HG03460 (cell line): ENCODE measurements at regions not wholly inside any gene's neighbourhood (a gene's known extent, or its start where the extent isn't known, plus 50 kb on each side); places are given as distances from the start of the nearest gene placed in this dataset.
"Not testable (repeated sequence)": the region's sequence is repeated elsewhere in the genome, so short reads cannot be mapped to it uniquely, and the experiment has no call there.

Experiments
- ATAC-seq: cut with Tn5 transposase; IDR thresholded peaks from one replicate; pipeline ENCODE4 v1.9.1; 2021; ENCODE audit not compliant: unreplicated experiment

DNA sequence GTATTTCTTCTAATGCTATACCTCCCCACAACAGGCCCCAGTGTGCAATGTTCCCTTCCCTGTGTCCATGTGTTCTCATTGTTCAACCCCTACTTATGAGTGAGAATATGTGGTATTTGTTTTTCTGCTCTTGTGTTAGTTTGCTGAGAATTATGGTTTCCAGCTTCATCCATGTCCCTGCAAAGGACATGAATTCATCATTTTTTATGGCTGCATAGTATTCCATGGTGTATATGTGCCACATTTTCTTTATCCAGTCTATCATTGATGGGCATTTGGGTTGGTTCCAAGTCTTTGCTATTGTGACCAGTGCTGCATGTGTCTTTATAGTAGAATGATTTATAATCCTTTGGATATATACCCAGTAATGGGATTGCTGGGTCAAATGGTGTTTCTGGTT lies 95.7 kb upstream of the HEY2 start:
- not testable (repeated sequence) for ATAC-seq

DNA sequence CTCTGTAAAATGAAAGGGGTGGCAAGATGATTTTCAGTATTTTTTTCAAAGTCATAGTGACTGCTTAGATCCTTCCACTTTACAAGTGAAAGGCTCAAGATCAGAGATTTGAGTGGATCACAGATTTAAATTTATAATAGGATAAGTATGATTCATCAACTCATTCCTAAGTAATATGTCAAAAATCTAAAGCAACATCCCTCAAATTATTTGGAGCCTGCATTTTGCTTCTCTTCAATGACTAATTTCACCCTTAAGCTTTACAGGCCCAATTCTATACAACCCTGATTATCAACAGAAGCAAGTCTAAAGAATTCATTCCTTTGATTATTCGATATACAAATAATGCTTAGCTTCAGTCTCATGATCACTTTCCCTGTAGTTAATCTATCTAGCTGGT lies 93.9 kb upstream of the HEY2 start:
- no peak for ATAC-seq

DNA sequence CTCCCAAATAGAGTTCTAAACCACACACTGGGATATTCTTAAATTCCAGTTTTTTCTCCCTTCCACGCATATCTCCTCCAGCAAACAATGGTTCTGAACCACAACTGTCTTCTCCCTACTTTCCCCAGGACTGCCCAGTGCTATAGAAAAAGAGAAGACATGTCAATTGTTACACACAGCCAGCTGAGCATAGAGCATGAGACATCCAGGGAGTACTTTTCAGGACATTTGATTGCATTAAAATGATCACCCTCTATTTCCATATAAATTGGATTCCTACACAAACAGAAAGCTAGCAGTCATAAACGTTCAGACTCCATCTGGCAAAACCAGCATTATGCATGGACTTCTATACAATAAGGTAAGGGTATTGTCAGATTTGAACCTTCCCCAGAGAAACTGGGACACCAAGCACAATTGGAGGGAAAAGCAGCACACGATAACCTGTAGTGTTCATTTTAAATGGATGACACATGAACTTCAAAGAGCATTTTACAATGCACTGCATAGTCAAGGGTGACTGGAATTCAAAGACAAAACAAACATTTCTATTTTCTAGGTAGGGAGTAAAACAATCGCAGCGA lies 93.1 kb upstream of the HEY2 start:
- ATAC-seq, result no peak

DNA sequence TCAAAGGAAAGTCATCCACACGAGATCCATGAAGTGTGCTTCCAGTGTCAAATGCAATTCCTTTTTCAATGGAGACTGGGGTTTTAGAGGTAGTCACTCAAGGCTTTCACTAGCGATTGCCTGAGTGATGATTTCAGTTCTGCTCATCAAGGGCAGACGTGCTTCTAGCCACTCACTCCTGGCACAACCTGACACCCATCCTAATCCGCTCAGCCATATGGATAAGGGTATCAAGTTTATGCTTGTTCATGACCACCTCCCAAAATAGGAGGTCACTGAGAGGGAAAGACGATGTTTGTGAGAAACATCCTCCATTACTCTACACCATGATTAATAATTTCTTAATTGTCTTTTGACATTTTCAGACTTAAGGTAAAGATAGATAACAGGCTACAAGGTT lies 91.3 kb upstream of the HEY2 start:
- ATAC-seq, result no peak

DNA sequence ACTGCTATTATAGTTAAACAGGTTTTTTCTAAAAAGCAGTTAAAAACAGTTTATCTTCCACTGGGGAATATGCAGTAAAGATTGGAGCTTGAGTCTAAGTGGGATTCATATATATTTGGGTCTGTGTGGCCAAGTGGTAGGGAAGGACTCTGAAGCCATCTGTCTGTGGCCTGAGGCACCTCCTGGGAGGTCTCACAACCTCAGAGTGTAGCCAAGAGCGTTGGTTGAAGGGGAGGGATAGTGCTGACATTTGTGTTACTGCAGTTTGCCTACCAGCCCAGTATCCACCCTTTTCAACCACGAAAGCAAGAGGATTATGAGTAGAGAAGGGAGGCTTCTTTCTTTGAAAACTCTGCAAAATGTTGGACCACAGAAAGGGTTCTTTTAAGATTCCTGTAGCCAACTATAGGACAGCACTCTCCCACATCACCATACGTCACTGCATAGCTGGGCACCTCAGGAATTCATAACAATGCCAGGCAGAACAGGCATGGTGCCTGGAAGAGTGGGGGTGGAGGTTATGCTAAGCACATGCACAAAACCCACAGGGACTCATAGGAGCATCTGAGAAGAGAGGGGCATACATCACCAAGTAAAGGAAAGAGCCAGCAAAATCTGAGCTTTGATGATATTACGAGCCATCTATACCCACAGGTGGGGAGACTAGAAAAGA lies 90.5 kb upstream of the HEY2 start:
- ATAC-seq, result no peak

DNA sequence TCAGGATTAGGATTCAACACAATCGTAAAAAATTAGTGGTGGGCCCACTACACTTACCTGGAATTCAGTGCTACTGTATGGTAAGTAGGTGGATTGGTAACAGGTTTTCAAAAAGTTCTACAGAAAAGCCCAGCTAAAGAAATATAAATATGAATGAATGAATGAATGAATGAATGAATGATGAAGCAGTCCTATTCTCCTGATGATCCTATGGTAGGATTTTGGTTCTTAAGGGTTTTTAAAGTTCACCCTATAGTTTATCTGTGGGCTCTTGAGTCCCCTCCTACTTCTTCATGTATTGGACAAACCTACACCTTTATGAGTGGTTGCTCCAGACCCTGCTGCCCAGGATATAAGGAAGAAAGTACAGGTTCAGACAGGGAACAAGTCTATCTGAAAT lies 89.5 kb upstream of the HEY2 start:
- ATAC-seq, result no peak

DNA sequence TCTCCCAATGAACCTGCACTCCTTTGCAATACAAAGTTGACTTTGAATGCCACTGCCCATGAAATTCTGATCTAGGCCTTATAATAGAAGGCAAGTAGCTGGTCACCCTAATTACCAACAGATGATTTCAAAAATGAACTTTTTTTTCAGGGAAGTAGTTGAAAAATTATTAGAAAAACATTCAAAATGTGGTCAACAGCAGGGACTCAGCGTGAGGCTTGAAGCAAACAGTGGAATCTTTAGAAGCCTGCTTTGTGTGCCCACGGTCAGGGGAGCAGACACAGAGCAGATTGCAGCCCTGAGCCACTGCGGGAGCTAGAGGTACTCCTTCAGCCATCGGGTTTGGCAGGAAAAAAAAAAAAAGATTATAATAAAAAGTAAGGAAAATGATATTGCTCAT lies 87.1 kb upstream of the HEY2 start:
- ATAC-seq, result no peak

DNA sequence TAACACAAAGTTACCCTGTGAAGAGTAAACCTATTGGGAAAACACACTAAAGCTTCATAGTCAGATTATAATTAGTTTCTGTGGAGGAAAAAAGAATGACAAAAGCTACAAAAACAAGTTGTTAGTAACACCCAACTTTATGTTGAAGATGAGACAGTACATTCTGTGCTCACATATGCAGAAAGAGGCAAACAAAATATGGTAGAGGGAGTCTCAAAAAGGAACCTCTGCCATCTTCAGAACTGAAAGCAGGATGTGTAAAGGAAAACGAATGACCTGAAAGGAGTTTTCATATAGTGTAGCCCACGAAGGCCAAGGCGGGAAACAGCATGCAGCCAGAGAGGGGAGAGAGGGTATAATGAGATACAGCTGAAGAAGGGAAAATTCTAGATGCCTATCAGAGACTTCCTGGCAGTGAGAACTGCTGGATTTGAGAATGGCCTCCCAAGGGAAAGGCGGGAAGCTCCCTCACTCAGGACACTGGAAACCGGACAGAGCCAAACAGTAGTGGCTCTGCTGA lies 84.1 kb upstream of the HEY2 start:
- no peak for ATAC-seq

DNA sequence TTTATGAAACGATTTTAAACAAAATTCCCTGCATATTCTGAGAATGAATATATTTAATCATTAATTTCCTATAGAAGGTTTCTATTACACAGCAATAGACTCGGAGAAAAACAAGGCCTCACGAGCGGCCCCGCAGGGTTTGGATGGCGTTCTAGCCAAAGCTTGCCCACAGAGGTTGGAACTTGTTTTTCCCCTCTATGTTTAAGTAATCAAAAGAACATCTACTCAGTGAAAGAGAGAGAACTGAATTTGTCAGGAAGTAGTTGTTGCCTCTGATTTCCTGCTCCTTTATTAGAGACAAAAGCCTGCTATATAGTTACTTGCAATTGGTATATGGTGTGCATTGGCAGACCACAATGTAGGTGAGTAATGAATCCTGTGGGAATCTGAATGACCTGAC lies 82.1 kb upstream of the HEY2 start:
- ATAC-seq, result no peak

DNA sequence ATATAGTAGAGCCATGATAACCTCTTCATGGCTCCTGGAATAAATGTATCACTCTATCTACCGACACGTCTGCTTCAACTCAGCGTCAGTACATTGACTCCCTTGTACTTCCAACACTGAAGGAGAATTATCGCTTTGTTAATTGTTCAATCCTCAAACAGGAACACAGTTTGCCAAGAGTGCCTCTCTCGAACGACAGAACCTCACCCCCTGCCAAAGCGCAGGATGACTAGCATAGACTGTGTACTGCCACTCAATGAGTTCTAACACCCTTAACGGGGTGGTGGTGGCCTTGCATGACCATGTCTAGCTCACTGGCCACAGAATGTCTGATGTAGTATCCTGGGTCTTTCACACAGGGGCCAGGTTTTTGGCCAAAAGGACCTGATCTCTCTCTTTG lies 81.4 kb upstream of the HEY2 start:
- no peak for ATAC-seq

DNA sequence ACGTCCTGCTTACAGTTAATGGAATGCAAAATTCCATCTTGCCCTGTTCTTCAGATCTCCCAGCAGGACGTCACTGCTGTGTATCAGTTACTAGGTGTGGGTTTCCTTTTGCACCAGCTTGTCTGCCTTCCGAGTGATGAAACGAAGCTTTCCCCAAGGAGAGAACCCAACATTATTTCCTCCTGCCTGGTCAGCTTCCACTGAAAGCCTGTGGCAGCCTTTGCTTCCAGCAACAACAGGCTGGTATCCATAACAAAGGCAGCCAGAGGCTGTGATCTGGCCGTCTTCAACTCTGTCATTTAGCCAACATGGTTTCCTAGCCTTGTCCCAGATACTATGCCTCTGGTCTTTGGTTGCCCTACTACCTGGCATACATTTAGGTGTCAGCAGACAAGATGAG lies 78.9 kb upstream of the HEY2 start:
- ATAC-seq, result no peak

DNA sequence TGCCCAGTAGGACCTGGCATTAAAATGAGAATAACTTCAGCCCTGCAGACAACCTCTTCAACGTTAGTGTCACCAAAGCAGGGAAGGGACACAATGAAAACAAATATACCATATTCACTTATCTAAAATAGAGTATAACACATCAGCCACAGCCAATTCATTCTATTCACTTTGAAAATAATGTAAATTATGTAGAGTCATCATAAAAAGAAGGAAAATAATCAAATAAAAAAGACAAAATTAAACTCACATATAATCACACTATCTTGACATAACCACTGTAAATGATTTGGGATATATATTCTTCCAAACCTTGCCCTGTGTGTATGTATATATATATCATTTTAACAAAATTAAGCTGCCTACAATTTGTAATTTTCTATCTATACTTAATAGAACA lies 78.1 kb upstream of the HEY2 start:
- no peak for ATAC-seq

DNA sequence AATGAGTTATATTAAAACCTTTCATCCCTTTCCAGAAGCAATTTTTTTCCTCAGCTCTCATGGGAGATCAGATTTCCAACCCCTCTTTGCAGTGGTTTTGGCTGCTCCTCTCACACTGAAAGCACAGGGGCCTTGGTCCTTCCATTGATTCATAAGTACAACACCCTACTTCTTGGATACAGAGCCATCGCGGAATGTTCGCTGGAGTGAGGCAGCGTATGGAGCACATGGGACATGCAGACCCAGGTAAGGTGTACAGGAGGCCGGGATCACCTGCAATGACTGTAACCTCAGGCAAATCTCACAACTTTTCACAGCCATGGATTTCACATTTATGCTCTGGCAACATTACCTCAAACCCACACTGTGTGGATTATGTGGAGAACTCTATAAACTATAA lies 75.2 kb upstream of the HEY2 start:
- no peak for ATAC-seq

DNA sequence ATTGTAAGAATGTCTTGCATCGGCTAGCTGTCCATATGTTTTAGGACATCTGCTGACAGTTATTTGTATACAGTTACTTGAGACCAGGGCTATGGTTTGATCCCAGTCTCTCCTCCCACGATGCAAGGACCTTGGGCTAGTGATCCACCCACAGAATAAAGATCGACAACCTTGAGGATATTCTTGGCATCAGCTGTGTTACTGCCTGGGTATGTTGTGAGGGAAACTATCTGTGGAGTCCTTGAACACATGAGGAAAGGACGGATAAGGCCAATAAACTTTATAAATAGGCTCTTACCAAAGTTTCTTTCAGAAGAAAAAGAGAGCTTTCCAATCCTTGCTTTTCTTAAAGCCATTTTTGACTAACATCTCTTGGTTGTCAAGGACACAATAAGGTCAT lies 70.8 kb upstream of the HEY2 start:
- ATAC-seq, result no peak

DNA sequence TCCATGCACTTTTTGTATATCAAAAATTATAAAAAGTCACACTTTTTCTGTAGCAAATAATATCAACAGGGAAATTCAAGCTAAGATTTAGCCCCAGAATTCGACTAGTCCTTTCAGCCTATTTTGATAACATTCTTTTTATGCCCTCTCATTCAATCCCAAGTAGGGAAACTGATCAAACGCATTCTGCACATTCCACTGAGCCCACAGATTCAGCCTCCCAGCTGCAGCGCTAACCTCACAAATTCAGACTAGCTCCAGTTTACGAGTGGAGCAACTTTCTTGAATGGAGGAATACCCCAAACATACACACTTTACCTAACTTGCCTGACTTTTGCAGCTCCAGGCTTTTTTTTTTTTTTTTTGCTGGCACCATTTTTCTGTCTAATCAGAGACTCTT lies 70.3 kb upstream of the HEY2 start:
- no peak for ATAC-seq

DNA sequence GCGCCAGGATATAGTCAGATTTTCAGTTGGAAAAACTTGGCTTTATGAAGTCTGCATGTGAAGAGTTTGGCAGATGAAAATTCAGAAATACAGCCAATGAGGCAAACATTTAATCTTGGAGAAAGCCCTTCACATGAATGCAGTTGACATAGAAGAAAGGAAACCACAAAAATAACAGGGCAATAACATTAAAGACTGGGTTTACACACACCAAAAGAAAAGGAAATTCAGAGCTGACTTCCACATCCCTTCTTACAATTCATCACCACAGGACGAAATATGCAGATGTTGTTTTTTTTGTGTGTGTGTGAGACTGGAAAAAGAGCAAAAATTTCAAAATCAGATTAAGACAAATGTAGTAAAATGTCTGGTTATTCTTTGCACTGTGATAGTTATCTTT lies 69.8 kb upstream of the HEY2 start:
- ATAC-seq, result no peak

DNA sequence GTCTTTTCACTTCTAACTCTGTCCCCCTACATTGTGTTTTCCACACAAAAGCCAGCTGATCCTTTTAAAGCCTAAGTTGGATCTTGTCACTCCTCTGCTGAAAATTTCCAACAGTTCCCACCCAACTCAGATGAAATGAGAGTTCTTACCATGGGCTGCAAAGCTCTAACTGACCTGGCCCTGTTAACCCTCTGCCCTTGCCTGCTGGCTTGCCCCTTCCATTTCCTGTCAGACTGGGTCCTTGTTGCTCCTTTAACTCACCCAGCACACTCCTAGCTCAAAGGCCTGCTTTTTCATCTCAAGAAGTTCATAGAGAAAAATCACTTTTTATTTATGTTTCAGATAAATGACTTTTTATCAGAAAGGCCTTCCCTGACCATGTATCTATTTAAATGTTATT lies 66.5 kb upstream of the HEY2 start:
- ATAC-seq, result no peak

DNA sequence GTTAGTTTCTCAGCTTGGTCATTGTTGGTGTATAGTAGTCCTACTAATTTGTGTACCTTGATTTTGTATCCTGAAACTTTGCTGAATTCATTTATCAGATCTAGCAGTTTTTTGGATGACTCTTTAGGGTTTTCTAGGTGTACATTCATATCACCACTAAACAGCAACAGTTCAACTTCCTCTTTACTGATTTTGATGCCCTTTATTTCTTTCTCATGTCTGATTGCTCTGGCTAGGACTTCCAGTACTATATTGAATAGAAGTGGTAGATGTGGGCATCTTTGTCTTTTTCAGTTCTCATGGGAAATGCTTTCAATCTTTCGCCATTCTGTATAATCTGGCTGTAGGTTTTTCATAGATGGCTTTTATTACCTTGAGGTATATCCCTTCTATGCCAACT lies 61.3 kb upstream of the HEY2 start:
- ATAC-seq, result no peak

DNA sequence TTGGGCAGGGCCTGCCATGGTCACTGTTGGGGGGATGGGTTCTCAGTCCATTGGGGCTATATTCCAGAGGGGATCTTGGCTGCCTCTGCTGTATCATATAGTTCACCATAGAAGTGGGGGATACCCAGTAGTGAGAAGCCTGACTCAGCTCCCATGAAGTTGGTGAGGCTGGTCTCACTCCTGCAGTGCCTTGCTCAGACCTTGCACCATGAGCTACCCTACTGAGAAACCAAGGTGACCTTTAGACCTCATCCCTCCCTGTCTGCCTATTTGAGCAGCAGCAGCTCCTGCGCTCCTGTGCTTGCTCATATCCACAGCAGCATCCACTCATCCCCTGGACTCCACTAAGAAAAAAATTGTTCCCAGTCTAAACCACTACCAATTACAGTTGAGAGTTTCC lies 56.0 kb upstream of the HEY2 start:
- no peak for ATAC-seq

DNA sequence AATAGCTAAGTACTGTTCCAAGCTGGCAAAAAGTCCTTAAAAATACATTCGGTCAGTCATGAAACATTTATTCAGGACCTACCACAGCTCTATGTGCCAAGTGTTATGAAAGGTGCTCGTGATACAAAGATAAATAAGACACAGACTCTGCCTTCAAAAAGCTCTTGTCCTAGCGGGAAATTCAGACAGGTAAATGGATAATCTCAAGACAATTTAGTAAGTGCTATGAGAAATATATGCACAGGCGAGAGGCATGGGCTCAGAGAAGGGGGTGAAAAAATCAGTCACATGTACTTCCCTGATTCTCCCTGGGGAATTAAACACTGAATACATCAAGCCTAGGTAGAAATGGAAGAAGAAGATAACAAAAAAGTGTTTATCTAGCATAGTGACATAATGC lies 49.8 kb upstream of the HEY2 start:
- no peak for ATAC-seq
